Bronchial epithelial cell (primary cell): ENCODE measurements at regions not wholly inside any gene's neighbourhood (a gene's known extent, or its start where the extent isn't known, plus 50 kb on each side); places are given as distances from the start of the nearest gene placed in this dataset.

Experiments used
- DNase-seq: peaks from one replicate; pipeline ENCODE4 v3.0.0-alpha.2; 2010; ENCODE audit warnings: low read depth
- FAIRE-seq: peaks from 2 replicates; lab custom pipeline; 2011; peaks lifted over from hg19 to GRCh38; lab: Jason Lieb, UNC
- H3K27me3 ChIP-seq: 2 replicates; pipeline ENCODE4 v1.5.1; 2011; ENCODE audit warnings: low read length; ENCODE audit not compliant: control insufficient read depth, insufficient read depth
- H3K36me3 ChIP-seq: 2 replicates; pipeline ENCODE4 v1.5.1; 2011; ENCODE audit warnings: low read length; ENCODE audit not compliant: control insufficient read depth, insufficient read depth
- H3K4me3 ChIP-seq: 2 replicates; pipeline ENCODE4 v1.5.1; 2011; ENCODE audit warnings: mild to moderate bottlenecking, low read depth, low read length, control low read depth
- CTCF ChIP-seq: IDR thresholded peaks from 2 replicates; pipeline ENCODE4 v1.5.1; 2011; ENCODE audit warnings: mild to moderate bottlenecking, moderate library complexity, low read length, control low read depth, inconsistent platforms; ENCODE audit not compliant: insufficient read depth, severe bottlenecking

GRCh38 chr5:120159155-120159554 is 304.9 kb upstream of the PRR16 start:
- DNase-seq (no peak), FAIRE-seq (no peak)
- Histone ChIP-seq H3K36me3 (no peaks in the 10 kb centered on the region), H3K4me3 (no peak overlapping the region), H3K27me3 (no peaks in the 10 kb centered on the region)
- no peak for TF ChIP-seq CTCF

GRCh38 chr5:120160124-120160895 is 303.8 kb upstream of the PRR16 start:
- no peaks in the 10 kb centered on the region for H3K36me3 ChIP-seq
- TF ChIP-seq CTCF = no peak
- DNase-seq = peak; percentile 97
- FAIRE-seq = no peak
- H3K4me3 ChIP-seq = no peak overlapping the region
- no peaks in the 10 kb centered on the region for H3K27me3 ChIP-seq

GRCh38 chr5:120162321-120162720 is 301.8 kb upstream of the PRR16 start:
- no peak for TF ChIP-seq CTCF
- FAIRE-seq (no peak), DNase-seq (no peak)
- Histone ChIP-seq H3K27me3 (no peaks in the 10 kb centered on the region), H3K36me3 (no peaks in the 10 kb centered on the region), H3K4me3 (no peak overlapping the region)

GRCh38 chr5:120164037-120164436 is 300.1 kb upstream of the PRR16 start:
- Histone ChIP-seq H3K27me3 (no peaks in the 10 kb centered on the region), H3K4me3 (no peak overlapping the region), H3K36me3 (no peaks in the 10 kb centered on the region)
- no peak for TF ChIP-seq CTCF
- DNase-seq (no peak), FAIRE-seq (no peak)

- no peak for TF ChIP-seq CTCF
- DNase-seq (no peak), FAIRE-seq (no peak)
- Histone ChIP-seq H3K27me3 (no peaks in the 10 kb centered on the region), H3K36me3 (no peaks in the 10 kb centered on the region), H3K4me3 (no peak overlapping the region)
Observed at GRCh38 chr5:120164986-120165385, 299.1 kb upstream of the PRR16 start.

GRCh38 chr5:120173125-120173524 is 291.0 kb upstream of the PRR16 start:
- no peak for TF ChIP-seq CTCF
- H3K27me3 ChIP-seq = no peaks in the 10 kb centered on the region
- no peaks in the 10 kb centered on the region for H3K36me3 ChIP-seq
- no peak overlapping the region for H3K4me3 ChIP-seq
- FAIRE-seq (no peak), DNase-seq (no peak)
